IPS DF 6.9 (cell line): ENCODE measurements at regions not wholly inside any gene's neighbourhood (a gene's known extent, or its start where the extent isn't known, plus 50 kb on each side); places are given as distances from the start of the nearest gene placed in this dataset.

Experiments used
- DNase-seq: peaks from one replicate; pipeline ENCODE4 v3.0.0-alpha.2; 2013; ENCODE audit warnings: low read depth, low spot score
- H3K27ac ChIP-seq: one replicate; pipeline ENCODE4 v1.5.1; 2013; ENCODE audit warnings: low read length, control low read depth
- H3K27me3 ChIP-seq: 2 replicates; pipeline ENCODE4 v1.6.1; 2013; ENCODE audit warnings: mild to moderate bottlenecking, low read length; ENCODE audit not compliant: control insufficient read depth, insufficient read depth
- H3K36me3 ChIP-seq: 2 replicates; pipeline ENCODE4 v1.6.1; 2013; ENCODE audit warnings: low read length; ENCODE audit not compliant: control insufficient read depth, insufficient read depth
- H3K4me1 ChIP-seq: 2 replicates; pipeline ENCODE4 v1.6.1; 2013; ENCODE audit warnings: low read length; ENCODE audit not compliant: control insufficient read depth, insufficient read depth
- H3K4me3 ChIP-seq: 2 replicates; pipeline ENCODE4 v1.5.1; 2013; ENCODE audit warnings: mild to moderate bottlenecking, low read length
- H3K9me3 ChIP-seq: 2 replicates; pipeline ENCODE4 v1.6.1; 2013; ENCODE audit warnings: low read length, inconsistent platforms; ENCODE audit not compliant: control insufficient read depth, insufficient read depth
- WGBS: extraction: QIAGEN DNeasy Blood & Tissue Kit; methylation state at CpG from one replicate; pipeline ENCODE4 v1.1.7; 2013; ENCODE audit warnings: mixed read lengths, missing lambda C conversion rate; ENCODE audit not compliant: insufficient read length, insufficient coverage; 5-methylcytosine and 5-hydroxymethylcytosine counted together

DNA sequence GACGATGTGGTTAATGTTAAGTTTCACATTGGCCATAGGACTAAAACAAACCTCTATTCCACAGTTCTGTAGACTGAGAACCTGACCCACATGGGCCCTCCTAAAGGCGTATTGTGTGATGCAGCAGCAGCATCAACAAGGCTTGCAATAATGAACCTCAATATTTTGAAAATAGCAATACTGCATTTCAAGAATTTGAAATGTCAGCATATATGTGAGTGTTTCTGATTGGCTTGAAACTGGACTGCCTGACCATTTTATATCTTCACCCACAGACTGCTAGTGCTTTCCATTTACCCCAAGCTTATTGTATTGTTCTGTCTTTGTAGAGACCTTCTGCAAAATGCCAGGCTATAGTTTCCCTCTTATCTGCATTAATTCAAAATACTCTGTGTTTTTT, 1122.3 kb downstream of the IGSF11 start:
- Histone ChIP-seq H3K36me3 (no peaks in the 10 kb centered on the region), H3K9me3 (no peaks in the 10 kb centered on the region), H3K4me1 (peaks cover 2% of the 10 kb centered on the region; the same call in 1 of the 2 replicates), H3K4me3 (no peak overlapping the region), H3K27me3 (no peaks in the 10 kb centered on the region), H3K27ac (no peak overlapping the region)
- WGBS: no CpG with 5 or more reads among the region's 2 CpGs
- DNase-seq: no peak

DNA sequence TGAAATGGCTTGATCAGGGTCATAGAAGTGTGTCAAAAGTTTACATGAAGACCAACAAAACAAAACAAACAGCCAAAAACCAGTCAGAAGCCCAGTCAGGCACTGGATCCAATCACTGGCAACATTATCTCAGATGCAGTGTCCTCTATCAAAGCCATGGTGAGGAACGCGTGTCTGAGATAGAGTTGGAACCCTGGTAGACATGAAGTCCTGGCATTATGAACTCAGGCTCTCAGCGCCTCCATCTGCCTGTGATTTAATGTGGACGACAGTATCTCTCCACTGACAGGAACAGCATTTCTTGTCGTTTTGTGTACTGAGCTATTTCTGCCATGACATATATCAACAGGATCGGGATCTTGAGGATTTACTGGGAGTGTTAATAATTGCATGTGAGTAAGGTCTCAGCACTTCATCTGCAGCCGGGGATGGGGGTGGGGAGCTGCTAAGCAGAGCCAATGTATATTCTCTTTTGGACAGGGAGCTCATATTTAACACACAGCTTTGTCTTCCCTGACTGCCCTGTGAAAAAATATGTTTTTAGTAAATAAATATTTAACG, 1120.0 kb downstream of the IGSF11 start:
- Histone ChIP-seq H3K27me3 (no peaks in the 10 kb centered on the region), H3K4me1 (peaks cover 2% of the 10 kb centered on the region; the same call in 1 of the 2 replicates), H3K9me3 (no peaks in the 10 kb centered on the region), H3K27ac (no peak overlapping the region), H3K36me3 (no peaks in the 10 kb centered on the region), H3K4me3 (no peak overlapping the region)
- no peak for DNase-seq
- 100% methylated on average over 1 of the region's 8 CpGs for WGBS

DNA sequence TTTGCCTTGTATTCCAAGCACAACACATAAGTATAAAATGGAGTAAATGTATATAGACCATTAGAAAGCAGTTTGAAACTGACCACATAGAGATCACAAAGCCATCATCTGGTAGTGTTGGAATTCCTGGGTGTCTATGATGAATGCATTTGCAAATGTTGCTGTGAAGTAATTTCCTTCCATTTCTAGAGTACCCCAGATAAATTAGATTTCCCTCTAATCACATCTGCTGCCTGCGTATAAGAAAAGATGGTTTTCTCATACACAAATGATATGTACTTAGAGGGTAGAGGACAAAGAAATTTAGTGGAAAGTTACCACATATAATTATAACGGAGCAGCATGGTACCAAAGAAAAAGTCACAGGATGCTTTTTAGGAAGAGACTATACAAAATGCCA, 1117.8 kb downstream of the IGSF11 start:
- no peak for DNase-seq
- H3K27me3 ChIP-seq: no peaks in the 10 kb centered on the region
- H3K9me3 ChIP-seq: no peaks in the 10 kb centered on the region
- H3K27ac ChIP-seq: no peak overlapping the region
- H3K4me1 ChIP-seq: no peaks in the 10 kb centered on the region
- no peak overlapping the region for H3K4me3 ChIP-seq
- WGBS: no CpG with 5 or more reads among the region's 2 CpGs
- H3K36me3 ChIP-seq: no peaks in the 10 kb centered on the region

DNA sequence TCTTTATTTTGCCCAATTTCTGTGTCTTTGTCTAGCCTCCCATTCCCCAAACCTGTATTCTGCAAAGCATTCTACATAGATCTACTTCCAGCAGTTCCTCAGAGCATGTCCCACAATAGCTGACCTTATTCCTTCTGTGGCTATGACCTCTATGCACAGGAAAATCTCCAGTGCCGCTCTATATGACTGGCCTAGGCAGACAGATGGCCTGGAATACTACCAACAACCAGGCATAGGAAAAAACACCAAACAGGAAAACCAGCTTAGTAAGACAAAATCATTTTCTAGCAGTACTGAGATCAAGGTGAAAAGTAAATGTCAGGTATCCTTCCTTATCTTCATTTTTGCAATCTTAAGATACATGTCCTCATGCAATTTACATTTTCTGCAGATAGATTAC, 1115.0 kb downstream of the IGSF11 start:
- no CpG with 5 or more reads among the region's 1 CpG for WGBS
- no peak for DNase-seq
- Histone ChIP-seq H3K27me3 (no peaks in the 10 kb centered on the region), H3K9me3 (no peaks in the 10 kb centered on the region), H3K36me3 (no peaks in the 10 kb centered on the region), H3K4me3 (no peak overlapping the region), H3K4me1 (no peaks in the 10 kb centered on the region), H3K27ac (no peak overlapping the region)

DNA sequence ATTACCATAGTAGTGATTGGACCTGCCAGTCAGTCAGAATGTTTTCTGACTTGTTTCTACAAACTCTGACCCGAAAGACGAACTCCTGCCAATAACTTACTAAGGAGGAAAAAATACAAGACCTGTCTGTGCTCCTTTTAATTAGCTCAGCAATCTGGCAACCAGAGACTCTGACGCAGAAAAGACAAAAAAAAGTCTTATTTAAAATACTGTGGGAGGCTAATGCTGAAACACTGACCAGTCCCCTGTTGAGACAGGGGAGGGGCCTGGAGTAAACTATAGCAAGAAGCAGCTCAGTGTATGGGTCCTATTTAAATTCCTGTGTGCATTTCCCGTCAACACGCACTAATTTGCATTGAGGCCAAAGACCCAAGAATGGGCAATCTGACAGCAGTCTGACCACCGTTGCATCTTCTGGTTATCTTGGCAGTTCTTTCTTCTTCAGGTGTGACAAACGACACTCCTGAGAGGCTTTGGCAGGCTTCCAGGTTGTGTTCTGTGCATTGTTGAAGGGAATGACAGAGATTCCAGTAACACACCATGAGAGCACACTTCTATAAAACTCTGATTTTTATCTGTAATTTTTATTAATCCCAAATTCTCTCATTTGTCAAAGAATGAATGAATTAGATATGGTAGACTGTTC, 1114.3 kb downstream of the IGSF11 start:
- Histone ChIP-seq H3K27me3 (no peaks in the 10 kb centered on the region), H3K9me3 (no peaks in the 10 kb centered on the region), H3K4me1 (no peaks in the 10 kb centered on the region), H3K36me3 (no peaks in the 10 kb centered on the region), H3K27ac (no peak overlapping the region), H3K4me3 (no peak overlapping the region)
- no peak for DNase-seq
- no CpG with 5 or more reads among the region's 7 CpGs for WGBS

DNA sequence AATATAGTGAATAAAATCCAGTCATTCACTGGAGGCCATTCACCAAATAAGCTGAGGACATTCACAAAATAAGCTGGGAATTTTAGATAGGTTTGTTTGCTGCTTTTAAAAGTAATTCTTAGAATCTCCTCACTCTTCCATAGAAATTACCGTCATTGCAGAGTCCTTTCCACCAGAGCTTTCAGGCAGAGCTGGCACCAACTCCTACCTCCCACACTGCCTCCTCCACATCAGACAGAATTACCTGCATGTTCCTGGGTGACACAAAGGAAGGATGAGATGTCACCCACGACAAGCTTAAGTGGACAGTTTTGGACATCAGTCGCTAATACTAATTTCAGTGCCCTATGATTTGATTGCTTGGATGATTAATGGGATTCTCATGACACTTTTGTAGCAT, 1113.2 kb downstream of the IGSF11 start:
- Histone ChIP-seq H3K4me3 (no peak overlapping the region), H3K4me1 (no peaks in the 10 kb centered on the region), H3K27ac (no peak overlapping the region), H3K27me3 (no peaks in the 10 kb centered on the region), H3K36me3 (no peaks in the 10 kb centered on the region), H3K9me3 (no peaks in the 10 kb centered on the region)
- no peak for DNase-seq
- WGBS: no CpG with 5 or more reads among the region's 3 CpGs

DNA sequence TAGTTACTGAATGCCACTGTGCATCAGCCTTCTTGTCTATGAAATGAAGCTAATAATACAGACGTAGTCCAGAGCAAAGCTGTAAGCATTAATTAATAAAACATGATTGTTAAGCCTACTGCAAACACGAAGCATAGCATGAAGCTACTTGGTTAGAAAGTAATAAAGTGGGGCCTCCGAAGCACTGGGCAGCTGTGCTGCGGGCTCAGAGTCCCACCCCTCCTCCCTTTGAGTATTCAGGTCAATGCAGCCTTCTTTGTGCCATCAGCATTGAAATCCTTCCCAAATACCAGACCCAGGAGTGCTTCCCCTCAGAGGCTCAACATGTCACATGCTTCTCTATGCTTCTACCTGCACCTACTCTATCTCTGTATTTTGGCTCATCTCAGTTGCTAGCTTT, 1112.6 kb downstream of the IGSF11 start:
- no peak overlapping the region for H3K4me3 ChIP-seq
- no peak overlapping the region for H3K27ac ChIP-seq
- H3K27me3 ChIP-seq: no peaks in the 10 kb centered on the region
- H3K9me3 ChIP-seq: no peaks in the 10 kb centered on the region
- no CpG with 5 or more reads among the region's 4 CpGs for WGBS
- DNase-seq: no peak
- no peaks in the 10 kb centered on the region for H3K4me1 ChIP-seq
- H3K36me3 ChIP-seq: no peaks in the 10 kb centered on the region

DNA sequence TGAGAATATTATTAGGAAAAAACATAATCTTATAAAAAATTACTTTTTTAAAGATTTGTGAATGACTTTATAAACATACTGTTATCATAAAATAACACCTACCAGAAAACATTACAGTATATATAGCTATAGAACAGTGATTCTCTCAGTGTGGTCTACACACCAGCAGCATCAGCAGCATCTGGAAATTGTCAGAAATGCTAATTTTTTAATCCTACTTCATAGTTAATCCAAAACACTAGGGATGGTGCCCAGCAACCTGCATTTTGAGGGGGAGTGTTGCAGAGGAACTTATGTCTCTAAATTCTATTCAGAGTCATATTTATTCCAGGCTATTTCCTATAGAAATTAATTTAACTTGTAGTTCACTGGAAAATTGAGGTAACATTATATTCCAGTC, 1107.8 kb downstream of the IGSF11 start:
- H3K27ac ChIP-seq: no peak overlapping the region
- H3K4me1 ChIP-seq: no peaks in the 10 kb centered on the region
- DNase-seq: no peak
- H3K4me3 ChIP-seq: no peak overlapping the region
- H3K36me3 ChIP-seq: no peaks in the 10 kb centered on the region
- no peaks in the 10 kb centered on the region for H3K27me3 ChIP-seq
- H3K9me3 ChIP-seq: no peaks in the 10 kb centered on the region

DNA sequence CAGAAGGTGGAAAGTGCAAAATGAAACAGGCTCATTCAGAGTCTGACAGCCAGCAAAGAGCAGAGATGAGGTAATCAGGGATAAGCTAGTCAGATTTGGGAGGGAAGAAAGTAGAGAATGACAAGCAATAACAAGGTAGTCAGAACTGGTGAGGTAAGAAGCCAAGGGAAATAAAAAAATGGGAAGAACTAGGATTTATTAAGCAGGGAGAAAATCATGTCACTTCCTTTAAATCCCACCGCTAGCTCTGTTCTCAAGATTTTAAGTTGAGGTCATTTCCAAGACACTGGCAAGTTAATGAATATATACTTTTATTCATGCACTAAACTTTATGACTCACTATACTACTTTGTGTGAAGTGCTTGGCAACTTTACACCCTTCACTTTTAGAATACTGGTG, 1106.8 kb downstream of the IGSF11 start:
- no peaks in the 10 kb centered on the region for H3K27me3 ChIP-seq
- WGBS: no CpG with 5 or more reads among the region's 1 CpG
- no peak overlapping the region for H3K27ac ChIP-seq
- H3K9me3 ChIP-seq: no peaks in the 10 kb centered on the region
- H3K4me3 ChIP-seq: no peak overlapping the region
- no peaks in the 10 kb centered on the region for H3K36me3 ChIP-seq
- no peaks in the 10 kb centered on the region for H3K4me1 ChIP-seq
- no peak for DNase-seq

DNA sequence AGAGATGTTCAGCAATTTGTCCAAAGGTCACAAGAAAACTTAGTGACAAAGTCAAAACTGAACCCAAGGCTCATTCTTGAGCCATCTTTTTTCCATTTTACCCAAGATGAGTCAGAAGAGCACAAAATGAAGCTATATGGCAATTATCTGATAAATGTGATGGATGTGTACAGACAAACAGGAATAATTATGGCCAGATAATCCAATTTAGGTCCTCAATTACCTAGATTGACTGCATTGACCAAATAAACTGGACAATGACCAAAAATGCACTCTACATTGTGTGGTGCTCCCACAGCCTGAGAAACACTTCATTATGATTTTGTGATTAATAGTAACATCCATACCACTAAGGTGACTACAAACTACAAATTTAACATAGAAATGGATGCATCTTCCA, 1105.8 kb downstream of the IGSF11 start:
- Histone ChIP-seq H3K4me1 (no peaks in the 10 kb centered on the region), H3K4me3 (no peak overlapping the region), H3K27ac (no peak overlapping the region), H3K36me3 (no peaks in the 10 kb centered on the region), H3K27me3 (no peaks in the 10 kb centered on the region), H3K9me3 (no peaks in the 10 kb centered on the region)
- no peak for DNase-seq

DNA sequence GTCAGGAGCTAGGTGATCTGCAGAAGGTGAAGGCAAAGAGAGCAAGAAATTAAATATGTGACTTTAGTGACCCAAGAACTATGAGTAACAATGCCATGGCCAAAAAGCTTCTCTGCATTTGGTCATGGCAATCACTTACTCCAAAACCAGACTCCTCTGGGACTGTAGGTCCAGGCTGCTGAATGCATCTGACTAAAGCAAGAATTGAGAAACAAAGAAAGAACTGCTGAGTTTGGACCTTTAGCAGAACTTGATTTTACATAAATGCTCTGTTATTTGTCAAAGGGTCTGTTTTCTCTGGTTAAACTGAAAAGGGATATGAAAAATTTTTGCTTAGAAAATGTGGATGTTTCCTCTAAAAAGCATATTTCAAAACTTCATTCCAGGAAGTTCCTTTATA, 1102.2 kb downstream of the IGSF11 start:
- no peaks in the 10 kb centered on the region for H3K9me3 ChIP-seq
- no peaks in the 10 kb centered on the region for H3K27me3 ChIP-seq
- no peaks in the 10 kb centered on the region for H3K4me1 ChIP-seq
- H3K36me3 ChIP-seq: no peaks in the 10 kb centered on the region
- H3K27ac ChIP-seq: no peak overlapping the region
- DNase-seq: no peak
- H3K4me3 ChIP-seq: no peak overlapping the region
